HG02763 (cell line): ENCODE measurements at regions not wholly inside any gene's neighbourhood (a gene's known extent, or its start where the extent isn't known, plus 50 kb on each side); places are given as distances from the start of the nearest gene placed in this dataset.
"Not testable (repeated sequence)": the region's sequence is repeated elsewhere in the genome, so short reads cannot be mapped to it uniquely, and the experiment has no call there.

Source experiments
- ATAC-seq: cut with Tn5 transposase; IDR thresholded peaks from one replicate; pipeline ENCODE4 v1.9.1; 2021; ENCODE audit warnings: mild to moderate bottlenecking, moderate library complexity; ENCODE audit not compliant: unreplicated experiment

GRCh38 chr2:19615402-19615801 lies 257.0 kb upstream of the OSR1 start:
- ATAC-seq: not testable (repeated sequence)

- ATAC-seq: no peak
These were observed 255.6 kb upstream of the OSR1 start for GRCh38 chr2:19614066-19614465.

- ATAC-seq: no peak
These were observed 253.3 kb upstream of the OSR1 start for GRCh38 chr2:19611491-19612332.

- no peak for ATAC-seq
These were observed 250.8 kb upstream of the OSR1 start for GRCh38 chr2:19609266-19609665.

- ATAC-seq: no peak
These were observed 249.7 kb upstream of the OSR1 start for GRCh38 chr2:19607931-19608771.

- ATAC-seq: no peak
These were observed 249.0 kb upstream of the OSR1 start for GRCh38 chr2:19607400-19607799.

- ATAC-seq: no peak
These were observed 242.6 kb upstream of the OSR1 start for GRCh38 chr2:19600982-19601381.

GRCh38 chr2:19600506-19600905 lies 242.1 kb upstream of the OSR1 start:
- no peak for ATAC-seq

GRCh38 chr2:19598971-19599370 lies 240.5 kb upstream of the OSR1 start:
- ATAC-seq: no peak

- ATAC-seq: no peak
These were observed 233.8 kb upstream of the OSR1 start for GRCh38 chr2:19592197-19592596.

GRCh38 chr2:19589791-19590190 lies 231.4 kb upstream of the OSR1 start:
- ATAC-seq: no peak

GRCh38 chr2:19580830-19581229 lies 222.4 kb upstream of the OSR1 start:
- ATAC-seq: no peak

GRCh38 chr2:19580264-19580663 lies 221.8 kb upstream of the OSR1 start:
- ATAC-seq: no peak

- no peak for ATAC-seq
These were observed 221.0 kb upstream of the OSR1 start for GRCh38 chr2:19579461-19579860.

- no peak for ATAC-seq
These were observed 219.3 kb upstream of the OSR1 start for GRCh38 chr2:19577723-19578122.

GRCh38 chr2:19576411-19576810 lies 218.0 kb upstream of the OSR1 start:
- ATAC-seq: no peak

GRCh38 chr2:19575641-19576040 lies 217.2 kb upstream of the OSR1 start:
- ATAC-seq: no peak

GRCh38 chr2:19574778-19575260 lies 216.4 kb upstream of the OSR1 start:
- ATAC-seq: no peak

GRCh38 chr2:19573784-19574183 lies 215.4 kb upstream of the OSR1 start:
- no peak for ATAC-seq

- no peak for ATAC-seq
These were observed 213.3 kb upstream of the OSR1 start for GRCh38 chr2:19571773-19572172.

GRCh38 chr2:19569300-19569791 lies 210.9 kb upstream of the OSR1 start:
- ATAC-seq: no peak

- ATAC-seq: no peak
These were observed 210.4 kb upstream of the OSR1 start for GRCh38 chr2:19568809-19569208.
